HG03378 (cell line): ENCODE measurements at regions not wholly inside any gene's neighbourhood (a gene's known extent, or its start where the extent isn't known, plus 50 kb on each side); places are given as distances from the start of the nearest gene placed in this dataset.
"Not testable (repeated sequence)": the region's sequence is repeated elsewhere in the genome, so short reads cannot be mapped to it uniquely, and the experiment has no call there.

ENCODE experiments used
- ATAC-seq: cut with Tn5 transposase; IDR thresholded peaks from one replicate; pipeline ENCODE4 v1.9.1; 2021; ENCODE audit warnings: mild to moderate bottlenecking, moderate library complexity; ENCODE audit not compliant: unreplicated experiment

DNA sequence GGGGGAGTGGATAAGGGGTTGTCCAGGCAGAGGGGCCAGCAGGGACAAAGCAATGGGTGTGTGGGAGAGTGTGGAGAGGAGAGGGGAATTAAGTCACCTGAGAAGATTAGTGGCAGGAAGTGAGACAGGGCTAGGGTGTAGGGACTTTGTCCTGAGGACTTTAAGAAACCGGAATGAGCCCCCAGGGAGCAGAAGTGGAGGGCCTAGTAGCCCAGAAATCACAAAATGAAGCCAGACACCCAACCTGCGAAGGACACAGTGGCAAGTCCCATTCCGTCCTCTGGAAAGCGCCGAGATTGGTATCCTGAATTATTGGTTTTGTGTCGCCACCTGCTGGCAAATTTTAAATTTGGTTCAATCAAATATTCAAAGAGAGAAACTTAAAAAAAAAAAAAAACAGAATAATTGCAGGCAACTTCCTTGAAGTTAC is 78.0 kb upstream of the SLC25A36 start:
- no peak for ATAC-seq

- ATAC-seq: no peak
Measured at GRCh38 chr3:140870351-140870750, 71.3 kb upstream of the SLC25A36 start.

- ATAC-seq: no peak
Measured at GRCh38 chr3:140871022-140871421, 70.6 kb upstream of the SLC25A36 start.

GRCh38 chr3:140872165-140872564 is 69.5 kb upstream of the SLC25A36 start:
- ATAC-seq: not testable (repeated sequence)

DNA sequence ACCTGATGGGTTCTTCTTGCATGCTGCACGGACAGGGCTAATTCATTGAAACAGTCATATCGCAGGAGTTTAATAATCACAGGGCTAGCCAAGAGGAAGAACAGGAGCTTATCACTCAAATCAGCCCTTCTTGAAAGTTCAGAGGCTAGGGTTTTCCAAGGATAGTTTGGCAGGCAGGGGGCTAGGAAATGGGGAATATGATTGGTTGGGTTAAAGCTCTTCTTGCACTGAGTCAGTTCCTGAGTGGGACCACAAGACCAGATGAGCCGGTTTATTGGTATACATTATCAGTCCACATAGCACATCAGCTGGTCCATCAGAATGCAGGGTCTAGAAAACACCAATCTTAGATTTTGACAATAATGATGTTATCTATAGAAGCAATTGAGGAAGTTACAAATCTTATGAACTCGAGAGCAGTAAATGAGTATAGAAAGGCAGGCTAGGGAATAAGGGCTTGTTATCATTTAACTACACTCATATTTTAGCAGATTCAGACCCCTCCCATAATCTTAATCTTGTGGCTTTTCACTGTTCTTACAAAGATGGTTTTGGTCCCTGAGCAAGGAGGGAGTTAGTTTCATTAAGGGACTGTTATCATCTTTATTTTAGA is 58.1 kb upstream of the SLC25A36 start:
- ATAC-seq: no peak

DNA sequence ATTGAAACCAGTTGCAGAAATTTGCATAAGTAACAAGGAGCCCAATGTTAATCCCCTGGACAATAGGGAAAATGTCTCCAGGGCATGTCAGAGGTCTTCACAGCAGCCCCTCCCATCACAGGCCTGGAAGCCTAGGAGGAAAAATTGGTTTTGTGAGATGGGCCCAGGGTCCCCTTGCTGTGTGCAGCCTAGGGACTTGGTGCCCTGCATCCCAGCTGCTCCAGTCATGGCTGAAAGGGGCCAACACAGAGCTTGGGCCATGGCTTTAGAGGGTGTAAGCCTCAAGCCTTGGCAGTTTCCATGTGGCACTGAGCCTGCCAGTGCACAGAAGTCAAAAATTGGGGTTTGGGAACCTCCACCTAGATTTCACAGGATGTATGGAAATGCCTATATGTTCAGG is 55.9 kb upstream of the SLC25A36 start:
- not testable (repeated sequence) for ATAC-seq
